Hematopoietic multipotent progenitor cell treated with erythropoietin and hydrocortisone succinate and interleukin-3 and kit ligand, for 17 days (in vitro differentiated cells): ENCODE measurements at regions not wholly inside any gene's neighbourhood (a gene's known extent, or its start where the extent isn't known, plus 50 kb on each side); places are given as distances from the start of the nearest gene placed in this dataset.
"Not testable (repeated sequence)": the region's sequence is repeated elsewhere in the genome, so short reads cannot be mapped to it uniquely, and the experiment has no call there.

Experiments used
- DNase-seq: peaks from one replicate; pipeline ENCODE4 v3.0.0-alpha.2; 2015; ENCODE audit warnings: low spot score

DNA sequence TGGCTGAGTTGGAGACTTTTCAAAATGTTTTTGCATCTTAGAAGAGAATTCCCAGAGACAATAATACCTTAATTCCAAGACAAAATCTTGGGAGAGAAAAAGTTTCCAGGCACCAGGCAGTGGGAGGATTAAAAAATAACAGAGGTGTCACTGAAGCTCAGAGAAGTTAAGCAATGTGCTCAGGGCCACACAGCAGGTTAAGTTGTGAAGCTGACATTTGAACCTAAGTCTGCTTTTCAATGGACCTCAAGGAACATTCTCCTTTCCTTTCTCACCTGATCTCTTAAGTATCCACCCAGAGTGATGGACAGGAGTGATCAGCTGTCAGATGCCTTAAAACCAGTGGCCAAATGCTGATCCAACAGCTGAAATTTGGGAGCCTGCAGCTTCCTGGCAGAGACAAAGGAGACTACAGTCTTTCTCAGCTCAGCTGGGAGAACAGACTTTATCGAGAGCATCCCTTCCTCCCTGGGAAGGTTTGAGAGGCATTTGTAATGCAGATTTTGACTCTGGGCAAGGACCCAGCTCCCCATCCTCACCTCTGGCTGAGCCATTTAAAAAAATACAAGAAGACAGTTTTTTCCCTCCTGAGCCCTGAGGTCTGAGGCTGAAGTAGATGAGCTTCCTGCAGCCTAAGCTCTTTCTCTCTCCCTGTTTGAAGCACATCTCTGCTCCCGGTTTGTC, 174.9 kb upstream of the RPH3A start:
- no peak for DNase-seq

DNA sequence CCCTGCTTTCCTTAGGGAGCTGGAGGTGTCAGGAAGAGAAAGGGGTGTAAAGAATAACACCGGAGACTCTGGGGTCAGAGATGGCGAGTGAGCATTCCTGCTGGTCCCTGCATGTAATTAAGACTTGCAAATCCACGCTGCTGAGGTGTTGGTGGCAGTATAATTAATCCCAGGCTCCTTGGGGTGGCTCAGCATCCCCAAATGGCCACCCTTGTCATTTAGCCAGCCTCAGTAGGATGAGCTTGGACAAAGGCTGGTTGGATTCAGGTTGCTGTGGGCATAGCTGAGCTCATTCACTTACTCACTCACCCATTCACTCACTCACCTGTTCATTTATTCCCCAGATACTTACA, 174.4 kb upstream of the RPH3A start:
- DNase-seq = no peak

DNA sequence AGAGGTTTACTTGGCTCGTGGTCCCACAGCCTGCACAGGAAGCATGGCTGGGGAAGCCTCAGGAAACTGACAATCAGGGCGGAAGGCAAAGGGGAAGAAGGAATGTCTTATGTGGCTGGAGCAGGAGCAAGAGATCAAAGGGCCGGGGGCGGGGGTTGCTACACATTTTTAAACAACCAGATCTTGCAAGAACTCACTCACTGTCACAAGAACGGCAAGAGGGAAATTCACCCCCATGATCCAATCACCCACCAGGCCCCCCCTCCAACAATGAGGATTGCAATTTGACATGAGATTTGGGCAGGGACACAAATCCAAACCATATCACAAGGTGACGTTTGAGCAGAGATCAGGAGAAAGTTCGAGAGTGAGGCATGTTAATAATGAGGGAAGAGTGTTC, 163.7 kb upstream of the RPH3A start:
- DNase-seq = no peak

DNA sequence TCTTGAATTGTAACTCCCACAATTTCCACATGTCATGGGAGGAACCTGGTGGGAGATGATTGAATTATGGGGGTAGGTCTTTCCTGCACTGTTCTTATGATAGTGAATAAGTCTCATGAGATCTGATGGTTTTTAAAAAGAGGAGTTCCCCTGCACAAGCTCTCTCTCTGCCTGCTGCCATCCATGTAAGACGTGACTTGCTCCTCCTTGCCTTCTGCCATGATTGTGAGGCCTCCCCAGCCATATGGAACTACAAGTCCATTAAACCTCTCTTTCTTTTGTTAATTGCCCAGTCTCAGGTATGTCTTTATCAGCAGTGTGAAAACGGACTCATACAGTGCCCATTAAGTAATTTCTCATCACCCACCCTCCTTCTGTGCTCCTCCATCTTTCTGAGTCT, 159.6 kb upstream of the RPH3A start:
- not testable (repeated sequence) for DNase-seq

DNA sequence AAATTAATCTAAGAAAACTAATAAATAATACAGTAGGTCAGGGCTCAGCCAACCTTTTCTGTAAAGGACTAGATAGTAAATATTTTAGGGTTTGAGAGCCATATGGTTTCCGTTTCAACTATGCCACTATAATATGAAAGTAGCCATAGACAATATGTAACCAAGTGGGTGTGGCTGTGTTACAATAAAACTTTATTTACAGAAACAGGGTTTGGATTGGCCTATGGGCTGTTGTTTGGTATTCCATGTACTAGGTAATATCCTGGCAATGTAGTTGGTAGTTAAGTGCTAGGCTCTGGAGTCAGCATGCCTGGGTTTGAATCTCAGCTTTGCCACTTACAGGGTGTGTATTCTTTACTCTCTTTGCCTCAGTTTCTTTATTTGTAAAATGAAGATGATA, 156.5 kb upstream of the RPH3A start:
- no peak for DNase-seq

DNA sequence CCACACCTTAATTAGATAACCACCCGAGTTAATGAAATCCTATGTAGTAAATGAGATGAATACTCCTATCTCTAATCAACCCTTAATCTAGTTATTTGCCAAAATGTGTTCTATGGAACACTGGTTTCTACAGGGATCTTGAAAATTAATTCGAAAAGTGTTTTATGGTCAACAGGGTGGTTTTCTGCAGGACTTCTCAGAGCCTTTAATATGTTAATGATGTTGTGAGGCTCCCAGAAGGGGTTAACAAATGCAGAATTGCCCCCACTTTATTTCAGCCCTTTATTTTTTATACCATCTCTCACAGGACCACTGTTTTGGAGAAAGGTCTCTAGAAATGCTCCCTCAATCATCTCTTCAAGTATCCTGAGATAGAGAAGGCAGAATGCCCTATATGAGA, 153.1 kb upstream of the RPH3A start:
- no peak for DNase-seq

DNA sequence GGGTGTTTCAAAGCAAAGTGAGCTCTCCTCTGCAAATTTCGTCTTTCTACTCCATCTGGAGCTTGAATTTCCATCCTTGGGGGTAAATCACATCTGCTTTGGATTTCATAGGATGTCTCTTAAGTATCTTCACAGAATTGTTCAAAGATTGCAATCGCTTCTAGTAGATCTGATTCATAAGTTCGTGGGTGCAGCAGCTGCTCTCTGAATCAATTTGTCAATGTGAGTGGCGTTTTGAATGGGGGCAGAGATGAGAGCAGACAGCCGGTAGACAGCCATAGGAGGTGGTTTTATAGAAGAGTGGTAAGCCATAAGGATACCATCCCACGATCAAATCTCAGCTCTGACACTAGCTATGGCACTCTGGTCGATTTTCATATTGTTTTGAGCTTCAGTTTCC, 146.0 kb upstream of the RPH3A start:
- no peak for DNase-seq

DNA sequence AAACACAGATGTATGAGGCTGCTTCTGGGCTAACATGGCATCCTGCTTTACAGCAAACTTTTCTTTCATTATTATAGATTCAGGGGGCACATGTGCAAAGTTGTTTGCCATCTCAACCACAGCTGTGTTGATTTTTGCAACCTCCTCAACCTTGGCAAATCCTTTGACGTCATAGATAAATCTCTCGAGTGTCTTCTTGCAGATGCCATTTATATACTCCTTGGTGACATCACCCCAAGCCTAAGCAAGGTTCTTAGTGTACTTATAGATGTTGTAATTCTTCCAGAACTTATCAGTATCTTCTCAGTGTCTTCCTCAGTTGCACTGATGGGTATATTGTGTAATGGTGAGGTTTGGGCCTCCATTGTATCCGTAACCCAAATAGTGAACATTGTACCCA, 135.4 kb upstream of the RPH3A start:
- no peak for DNase-seq

DNA sequence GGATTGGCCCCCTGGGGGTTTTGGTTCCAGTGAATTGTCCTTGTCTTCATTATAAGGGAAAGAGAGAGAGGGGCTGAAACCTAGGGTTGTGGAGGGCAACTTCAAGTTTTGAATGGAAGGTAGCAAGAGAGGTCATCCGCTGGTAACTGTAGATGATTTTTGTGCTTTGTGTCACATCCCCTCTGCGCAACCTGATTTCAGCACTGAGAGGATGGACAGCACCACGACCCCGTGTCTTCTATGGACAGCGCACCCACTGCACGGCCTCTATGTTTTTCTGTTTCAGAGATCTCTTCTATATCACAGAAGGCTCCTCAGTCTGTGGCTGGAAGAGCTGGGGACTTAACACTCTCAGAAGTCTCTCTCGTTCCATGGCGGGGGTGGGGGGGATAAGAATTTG, 127.0 kb upstream of the RPH3A start:
- no peak for DNase-seq

DNA sequence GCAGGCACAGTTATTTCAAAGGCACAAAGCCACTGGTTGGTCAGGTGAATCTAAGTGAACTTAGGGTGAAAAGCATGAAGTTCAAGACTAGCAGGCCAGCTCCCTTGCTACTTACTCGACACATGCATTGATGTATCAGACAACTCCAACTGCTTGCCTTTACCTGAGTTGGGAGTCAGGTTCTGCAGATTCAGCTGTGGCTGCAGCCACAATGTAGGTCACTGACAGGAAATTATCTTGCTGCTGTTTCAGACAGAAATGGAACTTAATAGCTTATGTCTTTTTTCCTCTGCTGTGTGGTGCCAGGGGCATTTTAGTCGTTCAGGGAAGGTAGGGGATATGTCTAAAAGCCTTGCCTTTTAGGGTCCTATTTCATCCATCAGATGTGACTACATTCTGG, 125.6 kb upstream of the RPH3A start:
- DNase-seq = no peak

DNA sequence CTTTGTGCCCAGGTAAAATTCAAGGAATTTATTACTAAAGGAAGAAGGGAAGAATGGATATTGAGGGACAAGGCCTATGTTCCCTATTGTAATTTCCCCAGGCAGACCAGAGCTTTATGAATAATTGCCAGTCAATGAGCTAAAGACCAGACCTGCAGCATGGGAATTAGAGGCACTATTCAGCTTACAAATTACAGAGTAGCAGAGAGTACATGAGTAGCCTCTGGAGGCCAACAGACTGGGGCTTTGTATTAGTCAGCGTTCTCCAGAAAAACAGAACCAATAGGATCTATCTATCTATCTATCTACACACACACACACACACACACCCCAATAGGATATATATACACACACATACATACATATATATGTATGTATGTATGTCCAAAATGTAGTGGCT, 120.0 kb upstream of the RPH3A start:
- no peak for DNase-seq

DNA sequence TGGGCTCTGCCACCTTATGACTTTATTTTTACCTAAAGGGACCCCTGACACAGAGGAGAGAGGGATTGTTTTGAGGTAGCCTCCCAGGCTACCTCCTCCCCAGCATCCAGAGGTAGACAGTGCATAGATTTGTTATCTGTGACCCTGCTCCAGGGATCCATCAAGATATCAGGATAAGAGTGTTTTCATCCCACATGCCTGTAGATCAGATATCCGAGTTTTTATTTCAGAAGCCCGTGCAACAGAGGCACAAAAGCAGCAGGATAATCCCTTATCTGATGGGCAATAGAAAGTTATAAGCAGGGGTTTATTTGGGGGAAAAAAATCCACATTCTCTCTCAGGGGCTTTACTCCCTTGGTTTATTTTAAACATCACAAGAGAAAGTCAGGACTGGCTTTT, 117.0 kb upstream of the RPH3A start:
- DNase-seq = no peak

DNA sequence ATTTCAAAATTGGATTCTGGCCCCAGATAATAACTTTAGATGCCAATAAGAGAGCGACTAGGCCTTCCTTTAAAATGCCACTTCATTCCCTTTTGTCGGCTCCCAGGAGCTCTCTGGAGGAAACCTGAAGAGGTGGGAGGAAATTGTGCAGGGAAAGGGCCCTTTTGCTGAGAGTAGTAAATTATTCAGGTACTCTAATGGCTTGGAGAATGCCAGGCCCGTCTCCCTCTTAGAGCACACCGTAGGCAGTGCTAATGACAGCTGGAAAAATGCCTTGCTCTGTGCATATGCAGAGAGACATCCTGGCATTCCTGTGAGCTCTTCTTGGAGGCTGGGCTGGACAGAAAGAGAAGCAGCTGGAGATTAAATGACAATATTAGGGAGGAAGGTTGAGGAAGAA, 115.0 kb upstream of the RPH3A start:
- DNase-seq = no peak

DNA sequence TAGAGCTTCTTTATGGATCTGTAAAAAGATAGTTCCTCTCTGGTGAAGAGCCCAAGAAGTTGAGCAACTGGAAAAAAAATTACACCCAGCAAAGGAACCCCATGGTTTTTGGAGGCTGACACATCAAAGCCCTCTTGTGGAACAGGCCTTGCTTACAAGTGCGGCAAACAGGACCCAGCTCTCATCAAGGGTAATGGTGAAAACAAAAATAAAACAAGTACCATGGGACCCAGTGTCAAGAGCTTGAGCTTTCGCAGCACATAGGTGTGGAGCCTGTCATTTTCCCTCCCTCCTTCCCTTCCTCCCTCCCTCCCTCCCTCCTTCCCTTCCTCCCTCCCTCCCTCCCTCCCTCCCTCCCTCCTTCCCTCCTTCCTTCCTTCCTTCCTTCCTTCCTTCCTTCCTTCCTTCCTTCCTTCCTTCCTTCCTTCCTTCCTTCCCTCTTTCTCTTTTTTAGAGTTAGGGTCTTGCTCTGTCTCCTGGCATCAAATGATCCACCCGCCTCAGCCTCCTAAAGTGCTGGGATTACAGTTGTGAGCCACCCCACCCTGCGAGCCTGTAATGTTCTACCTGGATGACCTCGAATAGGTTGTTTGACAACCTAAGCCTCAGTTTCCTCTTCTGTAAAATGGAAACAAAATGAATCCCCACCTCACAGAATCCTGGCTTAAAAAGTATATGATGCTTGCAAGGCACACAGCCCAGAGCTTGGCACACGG, 114.3 kb upstream of the RPH3A start:
- DNase-seq = no peak

DNA sequence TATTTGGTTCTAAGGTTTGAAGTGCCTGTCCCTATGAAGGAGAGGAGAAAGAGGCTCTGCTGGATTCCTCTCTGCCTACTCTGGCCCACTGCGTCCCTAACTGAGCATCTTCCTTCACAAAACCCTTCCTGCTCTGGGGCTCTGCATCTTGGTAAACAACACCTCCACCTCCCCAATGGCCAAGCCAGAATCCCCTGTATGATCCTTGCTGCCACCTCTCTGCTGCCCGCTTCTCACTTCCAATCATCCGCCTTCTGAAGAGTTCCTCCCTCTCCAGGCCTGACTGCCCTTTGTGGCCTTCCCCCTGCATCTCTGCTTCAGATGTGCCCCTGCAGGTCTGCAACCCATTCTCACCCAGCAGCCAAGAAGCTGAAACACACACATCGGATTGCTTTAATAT, 110.6 kb upstream of the RPH3A start:
- no peak for DNase-seq

DNA sequence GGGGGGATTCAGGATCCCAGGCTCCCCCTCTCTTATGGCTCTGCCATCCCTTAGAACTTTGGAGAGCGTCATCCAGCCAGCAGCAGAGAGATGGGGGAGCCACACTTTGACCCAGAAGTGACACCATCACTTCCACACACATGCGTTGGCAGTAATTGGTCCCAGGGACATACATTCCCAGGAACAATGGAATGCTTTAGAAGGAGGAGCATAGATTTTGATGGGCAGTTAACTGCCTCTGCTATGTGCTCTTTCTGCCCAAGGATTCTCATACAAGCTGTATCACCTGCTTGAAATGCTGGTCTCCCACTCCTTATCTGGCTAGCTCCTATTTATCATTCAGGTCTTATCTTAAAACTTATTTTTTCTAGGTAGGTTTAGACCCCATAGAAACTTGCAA, 109.0 kb upstream of the RPH3A start:
- no peak for DNase-seq

DNA sequence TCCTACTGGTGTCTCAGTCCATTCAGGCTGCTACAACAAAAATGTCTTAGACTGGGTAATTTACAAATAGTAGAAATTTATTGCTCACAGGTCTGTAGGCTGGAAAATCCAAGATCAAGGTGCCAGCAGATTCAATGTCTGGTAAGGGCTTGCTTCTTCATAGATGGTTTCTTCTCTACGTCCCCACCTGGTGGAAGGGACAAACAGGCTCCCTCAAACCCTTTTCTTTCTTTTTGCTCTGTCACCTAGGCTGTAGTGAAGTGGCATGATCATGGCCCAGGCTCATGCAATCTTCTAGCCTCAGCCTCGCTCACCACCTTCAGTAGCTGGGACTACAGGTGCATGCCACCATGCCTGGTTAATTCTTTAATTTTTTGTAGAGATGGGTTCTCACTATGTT, 106.8 kb upstream of the RPH3A start:
- DNase-seq = no peak

DNA sequence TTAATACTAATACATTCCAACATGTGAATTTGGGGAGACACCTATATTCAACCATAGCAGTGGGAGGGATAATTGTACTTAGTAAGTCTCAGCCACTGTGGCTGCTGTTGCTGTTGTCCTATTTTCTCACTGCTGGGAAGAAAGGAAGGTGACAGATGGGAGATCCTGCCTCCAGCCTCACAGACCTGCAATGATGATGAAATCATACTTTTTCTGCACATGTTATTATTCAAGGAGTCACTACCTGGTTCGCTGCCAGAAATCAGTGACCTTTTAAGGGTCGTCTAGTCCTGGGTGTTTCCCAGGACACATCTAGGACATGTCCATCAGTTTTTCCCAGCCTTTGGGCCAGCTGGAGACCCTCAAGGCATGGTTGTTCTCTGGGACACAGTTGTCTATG, 106.2 kb upstream of the RPH3A start:
- DNase-seq = no peak

DNA sequence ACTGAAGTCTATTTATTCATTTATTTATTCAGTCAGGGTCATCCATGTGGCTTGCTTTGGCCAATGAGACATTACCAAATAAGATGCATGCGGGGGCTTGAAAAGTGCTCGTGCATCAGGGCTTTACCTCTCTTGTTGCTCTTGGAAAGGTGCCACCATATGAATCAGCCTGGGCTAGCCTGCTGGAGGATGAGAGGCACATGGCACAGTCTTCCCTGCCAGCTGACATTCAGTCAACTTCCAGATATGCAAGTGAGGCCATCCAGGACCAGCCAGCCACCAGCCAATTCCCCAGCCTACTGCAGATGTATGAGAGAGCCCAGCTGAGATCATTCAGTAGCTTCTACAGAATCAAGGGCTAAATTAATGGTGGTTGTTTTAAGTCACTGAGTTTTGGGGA, 105.2 kb upstream of the RPH3A start:
- DNase-seq = no peak

DNA sequence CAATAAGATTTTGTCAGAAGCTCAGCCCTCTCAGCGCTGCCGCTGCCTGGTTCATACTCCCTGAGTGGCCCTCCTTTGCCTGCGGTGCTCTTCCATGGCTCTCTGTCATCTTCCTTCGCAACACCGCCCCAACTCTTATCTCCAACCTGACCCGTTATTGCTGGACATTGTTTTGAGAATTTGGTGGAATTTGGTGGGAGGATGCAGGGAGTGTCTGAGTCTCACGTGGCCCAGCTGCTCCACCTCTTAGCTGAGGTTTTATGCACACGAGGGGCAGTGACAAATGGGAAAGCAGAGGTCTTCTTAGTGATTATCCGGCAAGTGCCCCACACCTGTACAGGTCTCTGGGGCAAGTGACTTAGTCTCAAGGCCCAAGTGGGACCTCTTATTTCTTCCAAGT, 97.5 kb upstream of the RPH3A start:
- no peak for DNase-seq

DNA sequence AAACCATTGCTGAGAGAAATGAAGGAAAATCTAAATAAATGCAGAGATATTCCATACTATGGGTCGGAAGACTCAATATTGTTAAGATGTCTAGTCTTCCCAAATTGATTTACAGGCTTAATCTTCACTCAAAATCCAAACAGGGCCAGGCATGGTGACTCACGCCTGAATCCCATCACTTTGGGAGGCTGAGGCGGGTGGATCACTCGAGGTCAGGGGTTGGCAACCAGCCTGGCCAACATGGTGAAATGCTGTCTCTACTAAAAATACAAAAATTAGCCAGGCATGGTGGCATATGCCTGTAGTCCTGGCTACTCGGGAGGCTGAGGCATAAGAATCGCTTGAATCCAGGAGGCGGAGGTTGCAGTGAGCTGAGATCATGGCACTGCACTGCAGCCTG, 94.1 kb upstream of the RPH3A start:
- not testable (repeated sequence) for DNase-seq

DNA sequence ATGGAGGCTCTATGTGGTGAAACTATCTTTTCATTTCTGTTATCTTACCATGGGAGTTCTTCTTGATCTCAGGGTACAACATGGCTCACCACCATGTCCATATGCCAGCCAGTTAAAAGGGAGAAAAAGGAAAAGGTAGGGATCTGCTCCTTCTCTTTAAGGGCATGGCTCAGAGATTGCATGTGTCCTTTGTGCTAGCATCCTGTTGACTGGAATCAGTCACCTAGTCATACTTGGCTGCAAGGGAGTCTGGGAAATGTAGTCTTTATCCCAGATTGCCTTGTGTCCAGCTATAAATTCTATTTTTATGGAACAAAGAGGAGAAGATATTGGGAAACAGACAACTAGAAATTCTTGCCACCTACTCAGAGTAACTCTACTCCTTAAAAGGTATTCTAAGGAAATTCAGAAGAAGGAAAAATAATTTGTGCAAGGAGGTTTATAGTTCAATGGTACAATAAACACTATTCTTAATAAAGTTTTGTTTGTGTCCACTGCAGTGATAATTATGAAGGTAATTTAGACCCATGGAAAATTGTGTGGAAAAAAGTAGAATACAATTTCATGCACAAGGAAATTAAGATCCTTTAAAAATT, 86.4 kb upstream of the RPH3A start:
- DNase-seq = no peak

DNA sequence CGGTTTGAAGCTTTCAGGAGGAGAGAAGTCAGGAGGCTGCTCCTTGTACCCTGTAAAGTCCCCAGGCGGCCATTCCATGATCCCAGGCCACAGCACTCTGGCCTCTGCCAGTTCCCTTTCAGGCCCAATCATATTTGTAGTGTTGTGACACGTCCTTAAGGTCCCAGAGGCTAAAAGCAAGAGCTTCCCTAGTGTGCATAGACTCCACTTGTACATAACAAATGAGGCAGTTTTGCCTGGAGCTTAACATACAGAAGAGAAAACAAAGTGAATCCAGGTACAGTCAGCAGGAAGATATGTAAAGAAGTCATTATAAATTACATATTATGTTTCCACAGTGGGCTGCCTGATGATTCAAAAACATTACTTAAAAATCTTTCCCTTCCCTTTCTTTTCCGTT, 81.1 kb upstream of the RPH3A start:
- DNase-seq = no peak

DNA sequence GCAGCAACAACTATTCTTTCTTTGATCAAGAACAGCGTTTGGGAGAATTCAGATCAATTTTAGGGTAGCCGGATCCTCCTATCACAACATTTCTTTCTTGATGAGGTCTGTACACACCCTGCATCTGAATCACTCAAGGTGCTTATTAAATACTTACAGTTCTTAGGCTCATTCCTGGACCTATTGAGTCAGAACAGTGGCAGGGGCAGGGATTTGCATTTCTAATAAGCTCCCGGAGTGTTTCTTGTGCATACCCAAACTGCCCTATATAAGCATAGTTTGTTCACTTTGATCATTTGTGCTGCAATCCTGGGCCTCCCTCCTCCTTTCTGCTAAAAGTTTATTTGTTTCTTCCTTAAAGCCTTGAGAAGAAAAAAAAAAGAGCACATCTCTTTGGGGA, 80.5 kb upstream of the RPH3A start:
- DNase-seq = no peak
